IPS DF 6.9 (cell line): ENCODE measurements at regions not wholly inside any gene's neighbourhood (a gene's known extent, or its start where the extent isn't known, plus 50 kb on each side); places are given as distances from the start of the nearest gene placed in this dataset.
"Not testable (repeated sequence)": the region's sequence is repeated elsewhere in the genome, so short reads cannot be mapped to it uniquely, and the experiment has no call there.

Experiments
- DNase-seq: peaks from one replicate; pipeline ENCODE4 v3.0.0-alpha.2; 2013; ENCODE audit warnings: low read depth, low spot score
- H3K27ac ChIP-seq: one replicate; pipeline ENCODE4 v1.5.1; 2013; ENCODE audit warnings: low read length, control low read depth
- H3K27me3 ChIP-seq: 2 replicates; pipeline ENCODE4 v1.6.1; 2013; ENCODE audit warnings: mild to moderate bottlenecking, low read length; ENCODE audit not compliant: control insufficient read depth, insufficient read depth
- H3K36me3 ChIP-seq: 2 replicates; pipeline ENCODE4 v1.6.1; 2013; ENCODE audit warnings: low read length; ENCODE audit not compliant: control insufficient read depth, insufficient read depth
- H3K4me1 ChIP-seq: 2 replicates; pipeline ENCODE4 v1.6.1; 2013; ENCODE audit warnings: low read length; ENCODE audit not compliant: control insufficient read depth, insufficient read depth
- H3K4me3 ChIP-seq: 2 replicates; pipeline ENCODE4 v1.5.1; 2013; ENCODE audit warnings: mild to moderate bottlenecking, low read length
- H3K9me3 ChIP-seq: 2 replicates; pipeline ENCODE4 v1.6.1; 2013; ENCODE audit warnings: low read length, inconsistent platforms; ENCODE audit not compliant: control insufficient read depth, insufficient read depth
- WGBS: extraction: QIAGEN DNeasy Blood & Tissue Kit; methylation state at CpG from one replicate; pipeline ENCODE4 v1.1.7; 2013; ENCODE audit warnings: mixed read lengths, missing lambda C conversion rate; ENCODE audit not compliant: insufficient read length, insufficient coverage; 5-methylcytosine and 5-hydroxymethylcytosine counted together

DNA sequence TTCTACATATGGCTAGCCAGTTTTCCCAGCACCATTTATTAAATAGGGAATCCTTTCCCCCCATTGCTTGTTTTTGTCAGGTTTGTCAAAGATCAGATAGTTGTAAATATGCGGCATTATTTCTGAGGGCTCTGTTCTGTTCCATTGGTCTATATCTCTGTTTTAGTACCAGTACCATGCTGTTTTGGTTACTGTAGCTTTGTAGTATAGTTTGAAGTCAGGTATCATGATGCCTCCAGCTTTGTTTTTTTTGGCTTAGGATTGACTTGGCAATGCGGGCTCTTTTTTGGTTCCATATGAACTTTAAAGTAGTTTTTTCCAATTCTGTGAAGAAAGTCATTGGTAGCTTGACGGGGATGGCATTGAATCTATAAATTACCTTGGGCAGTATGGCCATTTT lies 60.0 kb upstream of the GPC3 start:
- not testable (repeated sequence) for H3K4me3 ChIP-seq, H3K36me3 ChIP-seq, DNase-seq, H3K27me3 ChIP-seq, H3K27ac ChIP-seq, H3K4me1 ChIP-seq, H3K9me3 ChIP-seq
- WGBS, result no CpG with 5 or more reads among the region's 3 CpGs

GRCh38 chrX:134067107-134067506 lies 81.7 kb upstream of the GPC3 start:
- not testable (repeated sequence) for H3K27me3 ChIP-seq, H3K4me1 ChIP-seq, DNase-seq, H3K27ac ChIP-seq, H3K4me3 ChIP-seq, H3K9me3 ChIP-seq, H3K36me3 ChIP-seq
- no CpG with 5 or more reads among the region's 3 CpGs for WGBS

DNA sequence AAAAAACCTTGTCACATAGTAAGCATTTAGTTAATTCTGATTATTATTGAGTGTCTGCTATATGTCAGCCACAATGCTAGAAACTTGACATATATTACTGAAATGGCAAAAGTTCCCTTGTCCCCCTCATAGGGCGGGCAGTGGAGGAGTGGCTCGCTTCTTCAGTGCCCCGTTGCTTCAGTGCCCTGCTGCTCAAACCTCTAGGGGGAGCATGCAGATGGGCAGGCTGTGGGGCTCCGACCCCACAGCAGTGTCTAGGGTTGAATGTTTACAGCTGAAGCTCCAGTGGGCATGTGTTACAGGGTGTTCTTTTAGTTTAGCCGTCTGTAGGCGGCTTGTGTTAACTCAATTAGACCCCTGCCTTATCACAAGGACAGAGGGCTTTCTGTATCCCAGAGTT lies 86.5 kb upstream of the GPC3 start:
- not testable (repeated sequence) for H3K4me3 ChIP-seq, H3K4me1 ChIP-seq, H3K9me3 ChIP-seq, DNase-seq, H3K27me3 ChIP-seq, H3K36me3 ChIP-seq, H3K27ac ChIP-seq
- no CpG with 5 or more reads among the region's 6 CpGs for WGBS

DNA sequence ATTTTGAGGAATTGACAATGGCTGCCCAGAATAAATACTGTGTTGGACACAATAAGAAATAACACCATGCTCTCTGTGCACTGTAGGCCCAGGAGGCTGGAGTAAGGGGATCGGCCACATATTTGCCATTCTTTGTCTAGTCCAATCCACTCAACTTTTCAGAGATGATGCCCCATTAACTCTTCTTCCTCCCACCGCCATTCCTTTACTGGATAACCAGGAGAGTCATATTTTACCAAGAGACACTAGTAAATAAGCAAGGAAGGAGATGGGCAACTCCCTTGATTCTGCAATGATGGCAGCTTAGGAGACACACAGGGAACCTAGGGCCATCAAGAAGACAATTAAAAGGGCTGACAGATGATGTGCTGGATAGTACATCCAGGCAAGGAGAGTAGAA lies 87.9 kb upstream of the GPC3 start:
- Histone ChIP-seq H3K4me3 (no peak overlapping the region), H3K27ac (no peak overlapping the region), H3K4me1 (no peaks in the 10 kb centered on the region), H3K9me3 (no peaks in the 10 kb centered on the region), H3K27me3 (no peaks in the 10 kb centered on the region), H3K36me3 (no peaks in the 10 kb centered on the region)
- no peak for DNase-seq
- WGBS, result no CpG with 5 or more reads among the region's 2 CpGs

- H3K4me3 ChIP-seq, result no peak overlapping the region
- H3K36me3 ChIP-seq, result no peaks in the 10 kb centered on the region
- H3K9me3 ChIP-seq, result no peaks in the 10 kb centered on the region
- no CpG with 5 or more reads among the region's 3 CpGs for WGBS
- DNase-seq, result no peak
- H3K27me3 ChIP-seq, result no peaks in the 10 kb centered on the region
- no peaks in the 10 kb centered on the region for H3K4me1 ChIP-seq
- H3K27ac ChIP-seq, result no peak overlapping the region
Observed at GRCh38 chrX:134074151-134074550, 88.8 kb upstream of the GPC3 start.

DNA sequence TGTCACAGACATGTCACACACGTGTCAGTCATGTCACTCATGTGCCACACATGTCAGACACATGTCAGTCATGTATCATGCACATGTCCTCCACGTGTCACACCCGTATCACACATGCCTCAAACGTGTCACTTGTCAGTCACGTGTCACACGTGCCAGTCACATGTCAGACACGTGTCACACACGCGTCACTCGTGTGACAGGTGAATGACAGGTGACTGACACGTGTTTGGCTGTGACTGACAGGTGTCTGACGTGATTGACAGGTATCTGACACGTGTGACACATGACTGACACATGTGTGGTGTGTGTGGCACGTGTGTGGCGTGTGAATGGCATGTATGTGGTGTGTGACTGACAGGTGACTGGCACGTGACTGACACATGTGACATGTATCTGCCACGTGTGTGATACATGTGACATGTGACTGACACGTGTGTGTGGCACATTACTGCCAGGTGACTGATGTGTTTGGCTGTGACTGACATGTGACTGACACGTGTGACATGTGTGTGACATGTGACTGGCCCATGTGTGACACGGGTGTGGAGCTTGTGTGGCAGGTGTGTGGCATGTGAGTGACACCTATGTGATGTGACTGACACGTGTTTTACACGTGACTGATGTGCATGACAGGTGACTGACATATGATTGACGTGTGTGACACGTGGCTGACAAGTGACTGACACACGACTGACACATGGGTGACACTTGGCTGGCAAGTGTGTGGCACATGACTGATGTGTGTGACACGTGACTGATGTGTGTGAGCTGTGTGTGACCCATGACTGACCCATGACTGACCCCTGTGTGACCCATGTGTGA lies 90.7 kb upstream of the GPC3 start:
- Histone ChIP-seq H3K27ac (no peak overlapping the region), H3K27me3 (no peaks in the 10 kb centered on the region)
- WGBS, result no CpG with 5 or more reads among the region's 26 CpGs

DNA sequence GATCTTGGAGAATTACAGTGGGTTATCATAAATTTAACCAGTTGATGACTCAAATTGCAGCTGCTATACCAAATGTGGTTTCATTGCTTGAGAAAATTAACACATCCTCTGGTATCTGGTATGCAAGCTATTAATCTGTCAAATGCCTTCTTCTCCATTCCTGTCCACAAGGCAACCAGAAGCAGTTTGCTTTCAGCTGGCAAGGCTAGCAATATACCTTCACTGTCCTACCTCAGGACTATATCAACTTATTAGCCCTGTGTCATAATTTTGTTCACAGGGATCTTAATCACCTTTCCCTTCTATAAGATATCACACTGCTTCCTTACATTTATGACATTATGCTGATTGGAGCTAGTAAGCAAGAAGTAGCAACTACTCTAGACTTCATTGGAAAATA lies 110.0 kb upstream of the GPC3 start:
- Histone ChIP-seq H3K27me3 (no peaks in the 10 kb centered on the region), H3K27ac (no peak overlapping the region), H3K4me1 (no peaks in the 10 kb centered on the region; the same call in 1 of the 2 replicates), H3K36me3 (no peaks in the 10 kb centered on the region), H3K9me3 (no peaks in the 10 kb centered on the region), H3K4me3 (no peak overlapping the region)
- DNase-seq, result no peak

More for the DNA sequence above, 90.7 kb upstream of the GPC3 start:
- H3K9me3 ChIP-seq, result no peaks in the 10 kb centered on the region
- no peaks in the 10 kb centered on the region for H3K4me1 ChIP-seq
- H3K4me3 ChIP-seq, result no peak overlapping the region
- no peaks in the 10 kb centered on the region for H3K36me3 ChIP-seq
- DNase-seq, result no peak

GRCh38 chrX:134101636-134102035 lies 116.2 kb upstream of the GPC3 start:
- no peak overlapping the region for H3K4me3 ChIP-seq
- H3K27ac ChIP-seq, result no peak overlapping the region
- no peak for DNase-seq

GRCh38 chrX:134115270-134115669 lies 121.7 kb upstream of the CCDC160 start:
- H3K9me3 ChIP-seq, result no peaks in the 10 kb centered on the region
- H3K27me3 ChIP-seq, result no peaks in the 10 kb centered on the region
- no peaks in the 10 kb centered on the region for H3K4me1 ChIP-seq
- H3K27ac ChIP-seq, result no peak overlapping the region
- no peaks in the 10 kb centered on the region for H3K36me3 ChIP-seq
- no peak overlapping the region for H3K4me3 ChIP-seq
- DNase-seq, result no peak
- WGBS, result no CpG with 5 or more reads among the region's 3 CpGs

More at GRCh38 chrX:134101636-134102035, 116.2 kb upstream of the GPC3 start:
- Histone ChIP-seq H3K36me3 (no peaks in the 10 kb centered on the region), H3K9me3 (no peaks in the 10 kb centered on the region), H3K4me1 (no peaks in the 10 kb centered on the region), H3K27me3 (no peaks in the 10 kb centered on the region)

- no peak overlapping the region for H3K4me3 ChIP-seq
- no peak overlapping the region for H3K27ac ChIP-seq
- H3K36me3 ChIP-seq, result no peaks in the 10 kb centered on the region
- H3K27me3 ChIP-seq, result no peaks in the 10 kb centered on the region
- no peak for DNase-seq
- no CpG with 5 or more reads among the region's 1 CpG for WGBS
- no peaks in the 10 kb centered on the region for H3K9me3 ChIP-seq
- no peaks in the 10 kb centered on the region for H3K4me1 ChIP-seq
Observed at GRCh38 chrX:134137341-134137740, 99.6 kb upstream of the CCDC160 start.

- H3K4me3 ChIP-seq, result no peak overlapping the region
- H3K4me1 ChIP-seq, result no peaks in the 10 kb centered on the region
- no peak overlapping the region for H3K27ac ChIP-seq
- no CpG with 5 or more reads among the region's 3 CpGs for WGBS
- H3K27me3 ChIP-seq, result no peaks in the 10 kb centered on the region
- no peaks in the 10 kb centered on the region for H3K9me3 ChIP-seq
- no peak for DNase-seq
- no peaks in the 10 kb centered on the region for H3K36me3 ChIP-seq
Observed at GRCh38 chrX:134139090-134139489, 97.9 kb upstream of the CCDC160 start.
